Liver (tissue), 8 donors: ENCODE measurements at regions not wholly inside any gene's neighbourhood (a gene's known extent, or its start where the extent isn't known, plus 50 kb on each side); places are given as distances from the start of the nearest gene placed in this dataset.

Experiments used
- DNase-seq: peaks from one replicate; pipeline ENCODE4 v3.0.0-alpha.2; 2017; ENCODE audit warnings: low spot score
- H3K27ac ChIP-seq, 2 donors: one replicate each; pipeline ENCODE4 v1.7.0; 2013; ENCODE audit warnings: inconsistent platforms in 2 of 2, low read length in 2 of 2, control low read depth in 1 of 2, low read depth in 1 of 2, mild to moderate bottlenecking in 1 of 2
- H3K27me3 ChIP-seq, 4 donors: one replicate each; pipeline versions ENCODE4 v1.6.1 to v1.7.0; 2013; ENCODE audit warnings: low read length in 3 of 4, inconsistent platforms in 1 of 4, mild to moderate bottlenecking in 1 of 4, moderate library complexity in 1 of 4; ENCODE audit not compliant: control insufficient read depth in 4 of 4, insufficient read depth in 4 of 4
- H3K36me3 ChIP-seq, 4 donors: one replicate each; pipeline versions ENCODE4 v1.6.1 to v1.7.0; 2013; ENCODE audit warnings: low read length in 3 of 4, mild to moderate bottlenecking in 3 of 4, low read depth in 1 of 4, moderate library complexity in 1 of 4; ENCODE audit not compliant: control insufficient read depth in 4 of 4, insufficient read depth in 3 of 4
- H3K4me1 ChIP-seq, 4 donors: one replicate each; pipeline versions ENCODE4 v1.6.1 to v1.7.0; 2013; ENCODE audit warnings: low read length in 3 of 4, mild to moderate bottlenecking in 3 of 4, moderate library complexity in 1 of 4; ENCODE audit not compliant: control insufficient read depth in 4 of 4, insufficient read depth in 4 of 4
- H3K4me3 ChIP-seq, 3 donors: one replicate each; pipeline versions ENCODE4 v1.6.1 to v1.7.0; 2013; ENCODE audit warnings: low read length in 3 of 3, control low read depth in 1 of 3, low read depth in 1 of 3, mild to moderate bottlenecking in 1 of 3
- H3K9ac ChIP-seq, 2 donors: one replicate each; pipeline ENCODE4 v1.7.0; 2013; ENCODE audit warnings: low read length in 2 of 2, mild to moderate bottlenecking in 2 of 2, moderate library complexity in 2 of 2, control low read depth in 1 of 2, low read depth in 1 of 2
- H3K9me3 ChIP-seq, 4 donors: one replicate each; pipeline versions ENCODE4 v1.6.1 to v1.7.0; 2013; ENCODE audit warnings: low read length in 3 of 4; ENCODE audit not compliant: control insufficient read depth in 4 of 4
- FOXA1 ChIP-seq: IDR thresholded peaks from 2 replicates; pipeline ENCODE4 v1.6.1; 2016; ENCODE audit warnings: antibody characterized with exemption
- GABPA ChIP-seq, 2 donors: IDR thresholded peaks in 1 of 2; conservative IDR thresholded peaks in 1 of 2; 2 replicates each; pipeline ENCODE4 v1.6.1; 2016; ENCODE audit warnings: antibody characterized with exemption in 2 of 2, mild to moderate bottlenecking in 1 of 2, moderate library complexity in 1 of 2
- HNF4A ChIP-seq, 2 donors: conservative IDR thresholded peaks; 2 replicates each; pipeline ENCODE4 v1.6.1; 2016; ENCODE audit warnings: antibody characterized with exemption in 2 of 2, mild to moderate bottlenecking in 2 of 2
- HNF4G ChIP-seq: IDR thresholded peaks from 2 replicates; pipeline ENCODE4 v1.6.1; 2016; ENCODE audit warnings: antibody characterized with exemption
- MAX ChIP-seq: IDR thresholded peaks from 2 replicates; pipeline ENCODE4 v1.6.1; 2016; ENCODE audit warnings: antibody characterized with exemption
- NR2F2 ChIP-seq: IDR thresholded peaks from 2 replicates; pipeline ENCODE4 v1.6.1; 2016; ENCODE audit warnings: antibody characterized with exemption
- RAD21 ChIP-seq, 2 donors: IDR thresholded peaks; 2 replicates each; pipeline ENCODE4 v1.6.1; 2016; ENCODE audit warnings: antibody characterized with exemption in 2 of 2, mild to moderate bottlenecking in 2 of 2
- REST ChIP-seq: IDR thresholded peaks from 2 replicates; pipeline ENCODE4 v1.6.1; 2016; ENCODE audit warnings: antibody characterized with exemption, mild to moderate bottlenecking
- RXRA ChIP-seq, 2 donors: IDR thresholded peaks; 2 replicates each; pipeline ENCODE4 v1.6.1; 2017 to 2018; ENCODE audit warnings: antibody characterized with exemption in 2 of 2, mild to moderate bottlenecking in 1 of 2
- SP1 ChIP-seq: IDR thresholded peaks from 2 replicates; pipeline ENCODE4 v1.6.1; 2018; ENCODE audit warnings: antibody characterized with exemption, mild to moderate bottlenecking
- TAF1 ChIP-seq: conservative IDR thresholded peaks from 2 replicates; pipeline ENCODE4 v1.6.1; 2016; ENCODE audit warnings: antibody characterized with exemption, mild to moderate bottlenecking
- YY1 ChIP-seq: IDR thresholded peaks from 2 replicates; pipeline ENCODE4 v1.6.1; 2016; ENCODE audit warnings: antibody characterized with exemption, mild to moderate bottlenecking
- WGBS: extraction: QIAGEN DNeasy Blood & Tissue Kit; methylation state at CpG from one replicate; pipeline ENCODE4 v1.1.7; 2013; 5-methylcytosine and 5-hydroxymethylcytosine counted together
- TF ChIP-seq, protein P1 (sequence below): IDR thresholded peaks from 2 replicates; pipeline ENCODE4 v1.6.1; 2016; ENCODE audit warnings: antibody characterized with exemption
- TF ChIP-seq, protein P2 (sequence below): IDR thresholded peaks from 2 replicates; pipeline ENCODE4 v1.6.1; 2016; ENCODE audit warnings: antibody characterized with exemption
- TF ChIP-seq, protein P3 (sequence below): fragments of 150-350 bp; IDR thresholded peaks from 2 replicates; pipeline ENCODE4 v1.5.1; 2017; ENCODE audit warnings: improper control_type of control experiment, low read depth, low read length; ENCODE audit not compliant: missing input control
- donor health status: healthy.
- donor health status: healthy.
- donor health status: healthy.
- donor health status: healthy.
- donor health status: healthy.

- Histone ChIP-seq H3K27ac (no peak overlapping the region), H3K27me3 (no peaks in the 10 kb centered on the region), H3K9ac (no peak overlapping the region), H3K9me3 (no peaks in the 10 kb centered on the region), H3K4me3 (no peak overlapping the region), H3K36me3 (no peaks in the 10 kb centered on the region), H3K4me1 (no peaks in the 10 kb centered on the region)
- TF ChIP-seq FOXA1 (no peak), RXRA (IDR thresholded peaks at IDR 0.05) (no peak), NR2F2 (no peak), HNF4G (no peak), GABPA (IDR thresholded peaks at IDR 0.05 in 1 of 2, conservative IDR thresholded peaks at IDR 0.05 in 1 of 2) (no peak), MAX (no peak), YY1 (no peak), TAF1 (no peak), REST (no peak), HNF4A (conservative IDR thresholded peaks at IDR 0.05) (no peak), RAD21 (IDR thresholded peaks at IDR 0.05) (no peak)
- TF ChIP-seq, protein P1, sequence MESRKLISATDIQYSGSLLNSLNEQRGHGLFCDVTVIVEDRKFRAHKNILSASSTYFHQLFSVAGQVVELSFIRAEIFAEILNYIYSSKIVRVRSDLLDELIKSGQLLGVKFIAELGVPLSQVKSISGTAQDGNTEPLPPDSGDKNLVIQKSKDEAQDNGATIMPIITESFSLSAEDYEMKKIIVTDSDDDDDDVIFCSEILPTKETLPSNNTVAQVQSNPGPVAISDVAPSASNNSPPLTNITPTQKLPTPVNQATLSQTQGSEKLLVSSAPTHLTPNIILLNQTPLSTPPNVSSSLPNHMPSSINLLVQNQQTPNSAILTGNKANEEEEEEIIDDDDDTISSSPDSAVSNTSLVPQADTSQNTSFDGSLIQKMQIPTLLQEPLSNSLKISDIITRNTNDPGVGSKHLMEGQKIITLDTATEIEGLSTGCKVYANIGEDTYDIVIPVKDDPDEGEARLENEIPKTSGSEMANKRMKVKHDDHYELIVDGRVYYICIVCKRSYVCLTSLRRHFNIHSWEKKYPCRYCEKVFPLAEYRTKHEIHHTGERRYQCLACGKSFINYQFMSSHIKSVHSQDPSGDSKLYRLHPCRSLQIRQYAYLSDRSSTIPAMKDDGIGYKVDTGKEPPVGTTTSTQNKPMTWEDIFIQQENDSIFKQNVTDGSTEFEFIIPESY, result no peak
- TF ChIP-seq, protein P2, sequence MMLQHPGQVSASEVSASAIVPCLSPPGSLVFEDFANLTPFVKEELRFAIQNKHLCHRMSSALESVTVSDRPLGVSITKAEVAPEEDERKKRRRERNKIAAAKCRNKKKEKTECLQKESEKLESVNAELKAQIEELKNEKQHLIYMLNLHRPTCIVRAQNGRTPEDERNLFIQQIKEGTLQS, result no peak
- TF ChIP-seq, protein P3, sequence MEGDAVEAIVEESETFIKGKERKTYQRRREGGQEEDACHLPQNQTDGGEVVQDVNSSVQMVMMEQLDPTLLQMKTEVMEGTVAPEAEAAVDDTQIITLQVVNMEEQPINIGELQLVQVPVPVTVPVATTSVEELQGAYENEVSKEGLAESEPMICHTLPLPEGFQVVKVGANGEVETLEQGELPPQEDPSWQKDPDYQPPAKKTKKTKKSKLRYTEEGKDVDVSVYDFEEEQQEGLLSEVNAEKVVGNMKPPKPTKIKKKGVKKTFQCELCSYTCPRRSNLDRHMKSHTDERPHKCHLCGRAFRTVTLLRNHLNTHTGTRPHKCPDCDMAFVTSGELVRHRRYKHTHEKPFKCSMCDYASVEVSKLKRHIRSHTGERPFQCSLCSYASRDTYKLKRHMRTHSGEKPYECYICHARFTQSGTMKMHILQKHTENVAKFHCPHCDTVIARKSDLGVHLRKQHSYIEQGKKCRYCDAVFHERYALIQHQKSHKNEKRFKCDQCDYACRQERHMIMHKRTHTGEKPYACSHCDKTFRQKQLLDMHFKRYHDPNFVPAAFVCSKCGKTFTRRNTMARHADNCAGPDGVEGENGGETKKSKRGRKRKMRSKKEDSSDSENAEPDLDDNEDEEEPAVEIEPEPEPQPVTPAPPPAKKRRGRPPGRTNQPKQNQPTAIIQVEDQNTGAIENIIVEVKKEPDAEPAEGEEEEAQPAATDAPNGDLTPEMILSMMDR, result no peak
- WGBS, result 78% methylated on average over 2 of the region's 2 CpGs
- DNase-seq, result no peak
These were observed 85.9 kb upstream of the ZBTB20 start for GRCh38 chr3:115233021-115233420.

- Histone ChIP-seq H3K36me3 (no peaks in the 10 kb centered on the region), H3K9ac (no peak overlapping the region), H3K9me3 (no peaks in the 10 kb centered on the region), H3K4me3 (no peak overlapping the region), H3K27me3 (peaks cover 0 to under 1% (median 0%) of the 10 kb centered on the region in 4 donors), H3K27ac (no peak overlapping the region), H3K4me1 (no peaks in the 10 kb centered on the region)
- WGBS, result 87% methylated on average over 2 of the region's 2 CpGs
- TF ChIP-seq TAF1 (no peak), NR2F2 (no peak), GABPA (IDR thresholded peaks at IDR 0.05 in 1 of 2, conservative IDR thresholded peaks at IDR 0.05 in 1 of 2) (no peak), REST (no peak), RXRA (IDR thresholded peaks at IDR 0.05) (no peak), SP1 (no peak), YY1 (no peak)
- TF ChIP-seq, protein P2, result no peak
- TF ChIP-seq, protein P1, result no peak
- DNase-seq, result no peak
These were observed 89.4 kb upstream of the ZBTB20 start for GRCh38 chr3:115236496-115236895.
